OCI-LY3 (cell line): ENCODE measurements at regions not wholly inside any gene's neighbourhood (a gene's known extent, or its start where the extent isn't known, plus 50 kb on each side); places are given as distances from the start of the nearest gene placed in this dataset.

Experiments used
- CTCF ChIP-seq: fragments of 200-600, 300-600 bp; sonication (generic); IDR thresholded peaks from 2 replicates; pipeline ENCODE4 v1.5.1; 2014; ENCODE audit warnings: antibody characterized with exemption, low read length, low read depth
- EZH2phosphoT487 ChIP-seq: fragments of 200-600 bp; shearing (Covaris generic); IDR thresholded peaks from 2 replicates; pipeline ENCODE4 v1.6.1; 2018; ENCODE audit warnings: antibody characterized with exemption, mixed run types, low read depth

- TF ChIP-seq EZH2phosphoT487 (no peak), CTCF (no peak)
Observed at GRCh38 chr16:17607609-17608008, 136.8 kb upstream of the XYLT1 start.
